ENCODE measurements at regions not wholly inside any gene's neighbourhood (a gene's known extent, or its start where the extent isn't known, plus 50 kb on each side); places are given as distances from the start of the nearest gene placed in this dataset.

GRCh38 chr2:83584672-83585071 lies 874.4 kb downstream of the SUCLG1 start:
- no peaks in the 10 kb centered on the region for H3K36me3 ChIP-seq (ENCODE audit: control insufficient read depth in 1 of 2, insufficient read depth in 2 of 2, low read length in 2 of 2)

GRCh38 chr2:83582589-83582988 lies 876.5 kb downstream of the SUCLG1 start:
- no peaks in the 10 kb centered on the region for H3K27me3 ChIP-seq (ENCODE audit: low read depth, low read length)
- H3K27ac ChIP-seq (ENCODE audit: low read length) = no peak overlapping the region
- H3K9me3 ChIP-seq (ENCODE audit: control insufficient read depth in 1 of 2, low read length in 2 of 2) = no peaks in the 10 kb centered on the region
- no peaks in the 10 kb centered on the region for H3K4me1 ChIP-seq (ENCODE audit: control insufficient read depth in 1 of 2, insufficient read depth in 2 of 2, low read length in 2 of 2)
- H3K4me3 ChIP-seq (ENCODE audit: low read depth in 1 of 2, low read length in 2 of 2) = no peak overlapping the region
- no peaks in the 10 kb centered on the region for H3K36me3 ChIP-seq (ENCODE audit: control insufficient read depth in 1 of 2, insufficient read depth in 2 of 2, low read length in 2 of 2)

More at GRCh38 chr2:83584672-83585071, 874.4 kb downstream of the SUCLG1 start:
- Histone ChIP-seq H3K9me3 (ENCODE audit: control insufficient read depth in 1 of 2, low read length in 2 of 2) (no peaks in the 10 kb centered on the region), H3K27ac (ENCODE audit: low read length) (no peak overlapping the region), H3K4me1 (ENCODE audit: control insufficient read depth in 1 of 2, insufficient read depth in 2 of 2, low read length in 2 of 2) (no peaks in the 10 kb centered on the region), H3K27me3 (ENCODE audit: low read depth, low read length) (no peaks in the 10 kb centered on the region), H3K4me3 (ENCODE audit: low read depth in 1 of 2, low read length in 2 of 2) (no peak overlapping the region)

DNA sequence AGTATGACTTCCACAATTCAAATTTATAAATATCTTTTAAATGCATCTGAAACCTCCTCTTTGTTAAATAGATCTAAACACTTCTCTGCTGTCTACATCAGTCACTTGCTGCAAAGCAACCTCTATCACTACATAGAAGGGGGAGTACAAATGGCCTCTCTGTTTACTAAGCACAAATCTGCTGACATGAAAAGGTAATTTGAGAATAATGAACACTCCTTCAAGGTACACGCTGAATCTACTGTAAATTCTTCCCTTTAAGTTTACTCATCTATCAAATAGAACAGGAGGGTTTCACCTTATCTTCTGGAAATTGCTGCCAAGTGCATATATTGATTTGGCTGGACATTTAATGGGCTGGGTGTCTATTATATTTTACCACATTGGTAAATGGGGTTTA lies 879.6 kb downstream of the SUCLG1 start:
- Histone ChIP-seq H3K4me3 (ENCODE audit: low read depth in 1 of 2, low read length in 2 of 2) (no peak overlapping the region), H3K27me3 (ENCODE audit: low read depth, low read length) (no peaks in the 10 kb centered on the region), H3K27ac (ENCODE audit: low read length) (no peak overlapping the region), H3K9me3 (ENCODE audit: control insufficient read depth in 1 of 2, low read length in 2 of 2) (no peaks in the 10 kb centered on the region), H3K36me3 (ENCODE audit: control insufficient read depth in 1 of 2, insufficient read depth in 2 of 2, low read length in 2 of 2) (no peaks in the 10 kb centered on the region), H3K4me1 (ENCODE audit: control insufficient read depth in 1 of 2, insufficient read depth in 2 of 2, low read length in 2 of 2) (no peaks in the 10 kb centered on the region)

DNA sequence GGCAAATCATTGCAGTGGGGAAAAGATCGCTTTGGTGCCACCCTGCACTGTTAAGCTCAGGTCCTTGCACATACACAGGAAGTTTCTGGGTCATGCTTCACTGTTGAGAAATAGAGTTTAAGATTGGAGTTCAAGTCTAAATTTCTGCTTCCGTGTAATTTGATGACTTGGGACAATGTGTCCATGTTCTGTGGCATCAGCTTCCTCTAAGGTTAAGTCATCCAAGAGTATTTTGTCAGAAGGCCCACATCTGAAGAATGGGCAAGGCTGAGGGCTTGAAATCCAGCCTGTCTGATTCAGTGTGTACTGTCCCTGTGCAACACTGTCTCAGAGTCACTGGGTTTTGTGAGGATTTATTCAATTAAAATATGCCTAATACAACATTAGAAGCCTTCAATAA lies 880.7 kb downstream of the SUCLG1 start:
- H3K9me3 ChIP-seq (ENCODE audit: control insufficient read depth in 1 of 2, low read length in 2 of 2) = no peaks in the 10 kb centered on the region
- no peaks in the 10 kb centered on the region for H3K36me3 ChIP-seq (ENCODE audit: control insufficient read depth in 1 of 2, insufficient read depth in 2 of 2, low read length in 2 of 2)
- H3K4me3 ChIP-seq (ENCODE audit: low read depth in 1 of 2, low read length in 2 of 2) = no peak overlapping the region
- no peaks in the 10 kb centered on the region for H3K27me3 ChIP-seq (ENCODE audit: low read depth, low read length)
- H3K27ac ChIP-seq (ENCODE audit: low read length) = no peak overlapping the region
- no peaks in the 10 kb centered on the region for H3K4me1 ChIP-seq (ENCODE audit: control insufficient read depth in 1 of 2, insufficient read depth in 2 of 2, low read length in 2 of 2)

DNA sequence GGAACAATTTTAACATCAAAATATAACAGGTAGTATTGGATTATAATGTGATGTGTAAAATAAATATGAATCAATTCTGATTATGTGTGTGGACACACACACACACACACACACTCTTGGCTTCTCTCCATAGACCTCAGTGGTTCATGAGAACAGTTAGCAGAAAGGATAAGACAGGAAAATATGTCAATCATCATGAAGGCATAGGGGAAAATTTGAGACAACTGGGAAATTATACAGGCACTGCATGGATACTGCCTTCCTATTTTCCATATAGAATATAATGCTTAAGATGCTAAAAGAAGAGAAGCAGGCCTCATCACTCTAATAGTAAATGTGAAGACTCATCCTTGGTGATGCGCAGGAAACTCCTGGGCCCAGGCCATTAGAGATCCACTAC lies 884.5 kb downstream of the SUCLG1 start:
- H3K36me3 ChIP-seq (ENCODE audit: control insufficient read depth in 1 of 2, insufficient read depth in 2 of 2, low read length in 2 of 2) = no peaks in the 10 kb centered on the region
- no peak overlapping the region for H3K4me3 ChIP-seq (ENCODE audit: low read depth in 1 of 2, low read length in 2 of 2)
- H3K4me1 ChIP-seq (ENCODE audit: control insufficient read depth in 1 of 2, insufficient read depth in 2 of 2, low read length in 2 of 2) = no peaks in the 10 kb centered on the region
- H3K27me3 ChIP-seq (ENCODE audit: low read depth, low read length) = no peaks in the 10 kb centered on the region
- no peak overlapping the region for H3K27ac ChIP-seq (ENCODE audit: low read length)
- H3K9me3 ChIP-seq (ENCODE audit: control insufficient read depth in 1 of 2, low read length in 2 of 2) = no peaks in the 10 kb centered on the region

GRCh38 chr2:83573060-83573459 lies 886.0 kb downstream of the SUCLG1 start:
- Histone ChIP-seq H3K27me3 (ENCODE audit: low read depth, low read length) (no peaks in the 10 kb centered on the region), H3K4me1 (ENCODE audit: control insufficient read depth in 1 of 2, insufficient read depth in 2 of 2, low read length in 2 of 2) (no peaks in the 10 kb centered on the region), H3K36me3 (ENCODE audit: control insufficient read depth in 1 of 2, insufficient read depth in 2 of 2, low read length in 2 of 2) (no peaks in the 10 kb centered on the region), H3K9me3 (ENCODE audit: control insufficient read depth in 1 of 2, low read length in 2 of 2) (no peaks in the 10 kb centered on the region), H3K4me3 (ENCODE audit: low read depth in 1 of 2, low read length in 2 of 2) (no peak overlapping the region), H3K27ac (ENCODE audit: low read length) (no peak overlapping the region)

DNA sequence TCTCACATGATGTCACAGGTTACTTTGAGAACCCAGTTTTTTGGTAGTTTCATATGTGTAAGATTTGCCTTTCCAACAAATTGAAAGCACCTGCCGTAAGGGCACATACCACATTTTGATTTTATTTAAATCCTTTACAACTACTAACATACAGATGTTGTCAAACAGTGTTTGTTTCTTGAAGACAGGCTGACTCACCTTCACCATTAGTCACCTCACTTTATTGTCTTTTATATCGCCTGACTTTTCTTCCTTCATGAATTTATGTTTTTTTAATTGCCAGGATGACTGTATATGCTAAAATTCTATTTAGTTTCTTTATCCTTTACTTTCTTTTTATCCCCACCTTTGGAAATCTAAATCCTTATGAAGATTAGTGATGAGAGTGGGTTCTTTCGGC lies 886.7 kb downstream of the SUCLG1 start:
- H3K4me1 ChIP-seq (ENCODE audit: control insufficient read depth in 1 of 2, insufficient read depth in 2 of 2, low read length in 2 of 2) = no peaks in the 10 kb centered on the region
- no peaks in the 10 kb centered on the region for H3K36me3 ChIP-seq (ENCODE audit: control insufficient read depth in 1 of 2, insufficient read depth in 2 of 2, low read length in 2 of 2)
- no peaks in the 10 kb centered on the region for H3K27me3 ChIP-seq (ENCODE audit: low read depth, low read length)
- no peak overlapping the region for H3K27ac ChIP-seq (ENCODE audit: low read length)
- no peaks in the 10 kb centered on the region for H3K9me3 ChIP-seq (ENCODE audit: control insufficient read depth in 1 of 2, low read length in 2 of 2)
- H3K4me3 ChIP-seq (ENCODE audit: low read depth in 1 of 2, low read length in 2 of 2) = no peak overlapping the region

DNA sequence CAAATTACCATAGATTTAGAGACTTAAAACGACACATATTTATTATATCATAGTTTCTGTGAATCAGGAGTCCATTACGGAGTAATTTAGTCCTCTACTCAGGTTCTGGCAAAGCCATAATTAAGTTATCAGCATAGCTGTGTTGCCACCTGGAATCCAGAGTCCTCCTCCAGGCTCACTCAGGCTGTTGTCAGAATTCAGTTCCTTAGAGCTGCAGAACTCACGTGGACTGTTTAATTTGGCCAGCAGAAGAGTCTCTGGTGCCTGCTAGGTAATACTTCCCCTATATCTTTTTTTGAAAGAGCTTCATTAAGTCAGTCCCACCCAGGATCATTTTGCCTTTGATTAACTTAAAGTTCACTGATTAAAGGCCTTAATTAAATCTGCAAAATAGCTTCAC lies 891.5 kb downstream of the SUCLG1 start:
- no peaks in the 10 kb centered on the region for H3K27me3 ChIP-seq (ENCODE audit: low read depth, low read length)
- H3K36me3 ChIP-seq (ENCODE audit: control insufficient read depth in 1 of 2, insufficient read depth in 2 of 2, low read length in 2 of 2) = no peaks in the 10 kb centered on the region
- no peak overlapping the region for H3K4me3 ChIP-seq (ENCODE audit: low read depth in 1 of 2, low read length in 2 of 2)
- H3K9me3 ChIP-seq (ENCODE audit: control insufficient read depth in 1 of 2, low read length in 2 of 2) = no peaks in the 10 kb centered on the region
- no peaks in the 10 kb centered on the region for H3K4me1 ChIP-seq (ENCODE audit: control insufficient read depth in 1 of 2, insufficient read depth in 2 of 2, low read length in 2 of 2)
- H3K27ac ChIP-seq (ENCODE audit: low read length) = no peak overlapping the region

DNA sequence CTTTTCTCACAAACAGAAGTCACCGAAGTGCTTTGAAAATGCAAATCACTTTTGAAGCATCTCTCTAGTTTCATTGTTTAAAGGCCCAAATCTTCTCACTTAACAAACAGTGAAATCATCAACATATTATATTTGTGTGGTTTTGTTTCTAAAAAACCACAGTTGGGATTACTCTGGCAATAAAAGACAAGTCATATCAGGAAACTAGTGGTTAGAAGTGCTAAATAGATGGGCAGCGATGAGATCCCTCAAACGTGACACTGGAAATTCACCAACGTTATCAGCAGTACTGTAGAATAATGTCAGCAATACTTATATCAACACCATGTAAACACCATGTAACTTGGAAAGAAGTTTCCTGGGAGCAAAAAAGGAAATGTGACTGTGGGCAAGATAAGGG lies 893.5 kb downstream of the SUCLG1 start:
- H3K27ac ChIP-seq (ENCODE audit: low read length) = no peak overlapping the region
- H3K36me3 ChIP-seq (ENCODE audit: control insufficient read depth in 1 of 2, insufficient read depth in 2 of 2, low read length in 2 of 2) = no peaks in the 10 kb centered on the region
- H3K9me3 ChIP-seq (ENCODE audit: control insufficient read depth in 1 of 2, low read length in 2 of 2) = no peaks in the 10 kb centered on the region
- no peak overlapping the region for H3K4me3 ChIP-seq (ENCODE audit: low read depth in 1 of 2, low read length in 2 of 2)
- H3K27me3 ChIP-seq (ENCODE audit: low read depth, low read length) = no peaks in the 10 kb centered on the region
- H3K4me1 ChIP-seq (ENCODE audit: control insufficient read depth in 1 of 2, insufficient read depth in 2 of 2, low read length in 2 of 2) = no peaks in the 10 kb centered on the region

DNA sequence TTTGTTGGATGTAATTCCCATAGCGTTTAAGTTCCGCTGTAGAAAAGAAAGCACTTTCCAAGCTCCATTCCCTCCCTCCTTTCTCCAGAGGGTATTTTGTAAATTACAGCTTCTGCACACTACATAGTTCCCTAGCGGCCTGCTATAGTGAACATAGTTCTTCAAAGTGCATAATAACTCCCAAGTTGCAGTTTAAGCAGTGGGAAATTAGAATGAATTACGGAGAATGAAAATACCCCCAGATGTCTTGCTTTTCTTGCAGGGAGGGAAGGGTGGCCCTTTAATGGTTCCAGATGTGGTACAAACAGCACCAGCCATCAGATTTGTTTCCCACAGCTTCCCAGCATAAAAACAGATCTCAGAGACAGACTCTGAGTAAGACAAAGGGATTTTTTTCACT lies 893.9 kb downstream of the SUCLG1 start:
- Histone ChIP-seq H3K9me3 (ENCODE audit: control insufficient read depth in 1 of 2, low read length in 2 of 2) (no peaks in the 10 kb centered on the region), H3K27me3 (ENCODE audit: low read depth, low read length) (no peaks in the 10 kb centered on the region), H3K4me3 (ENCODE audit: low read depth in 1 of 2, low read length in 2 of 2) (no peak overlapping the region), H3K36me3 (ENCODE audit: control insufficient read depth in 1 of 2, insufficient read depth in 2 of 2, low read length in 2 of 2) (no peaks in the 10 kb centered on the region), H3K4me1 (ENCODE audit: control insufficient read depth in 1 of 2, insufficient read depth in 2 of 2, low read length in 2 of 2) (no peaks in the 10 kb centered on the region), H3K27ac (ENCODE audit: low read length) (no peak overlapping the region)

GRCh38 chr2:83561592-83561991 lies 897.5 kb downstream of the SUCLG1 start:
- Histone ChIP-seq H3K4me1 (ENCODE audit: control insufficient read depth in 1 of 2, insufficient read depth in 2 of 2, low read length in 2 of 2) (no peaks in the 10 kb centered on the region), H3K4me3 (ENCODE audit: low read depth in 1 of 2, low read length in 2 of 2) (no peak overlapping the region), H3K9me3 (ENCODE audit: control insufficient read depth in 1 of 2, low read length in 2 of 2) (no peaks in the 10 kb centered on the region), H3K36me3 (ENCODE audit: control insufficient read depth in 1 of 2, insufficient read depth in 2 of 2, low read length in 2 of 2) (no peaks in the 10 kb centered on the region), H3K27me3 (ENCODE audit: low read depth, low read length) (no peaks in the 10 kb centered on the region), H3K27ac (ENCODE audit: low read length) (no peak overlapping the region)

DNA sequence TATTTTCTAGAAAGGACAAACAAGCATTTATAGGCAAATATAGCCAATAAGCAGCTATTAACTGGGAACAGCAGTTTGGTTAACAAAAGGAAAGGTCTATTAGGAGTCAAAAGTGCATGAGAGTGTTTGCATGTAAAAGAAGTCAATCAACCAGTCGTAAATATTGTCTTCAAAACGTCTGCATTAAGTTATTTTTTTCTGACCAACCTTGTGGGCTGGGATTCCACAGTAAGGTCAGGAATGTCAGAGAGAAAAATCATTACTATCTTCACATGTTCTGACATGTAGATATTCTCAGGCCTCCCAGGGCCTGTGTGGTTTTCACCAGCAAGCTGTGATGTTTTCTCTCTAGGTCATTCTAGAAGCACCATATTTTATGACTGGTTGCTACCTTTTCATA lies 922.5 kb downstream of the SUCLG1 start:
- Histone ChIP-seq H3K36me3 (ENCODE audit: control insufficient read depth in 1 of 2, insufficient read depth in 2 of 2, low read length in 2 of 2) (no peaks in the 10 kb centered on the region), H3K9me3 (ENCODE audit: control insufficient read depth in 1 of 2, low read length in 2 of 2) (no peaks in the 10 kb centered on the region), H3K4me3 (ENCODE audit: low read depth in 1 of 2, low read length in 2 of 2) (no peak overlapping the region), H3K27me3 (ENCODE audit: low read depth, low read length) (no peaks in the 10 kb centered on the region), H3K4me1 (ENCODE audit: control insufficient read depth in 1 of 2, insufficient read depth in 2 of 2, low read length in 2 of 2) (no peaks in the 10 kb centered on the region), H3K27ac (ENCODE audit: low read length) (no peak overlapping the region)

All from muscle layer of duodenum (tissue), 2 donors.